Skin of body (tissue), 1 donor: ENCODE measurements at regions not wholly inside any gene's neighbourhood (a gene's known extent, or its start where the extent isn't known, plus 50 kb on each side); places are given as distances from the start of the nearest gene placed in this dataset.
"Not testable (repeated sequence)": the region's sequence is repeated elsewhere in the genome, so short reads cannot be mapped to it uniquely, and the experiment has no call there.

ENCODE experiments used
- DNase-seq: peaks from one replicate; lab custom pipeline; 2025; lab: John Stamatoyannopoulos, UW

- DNase-seq = no peak
Measured at GRCh38 chr12:90829044-90829443, 125.9 kb downstream of the CCER1 start.

DNA sequence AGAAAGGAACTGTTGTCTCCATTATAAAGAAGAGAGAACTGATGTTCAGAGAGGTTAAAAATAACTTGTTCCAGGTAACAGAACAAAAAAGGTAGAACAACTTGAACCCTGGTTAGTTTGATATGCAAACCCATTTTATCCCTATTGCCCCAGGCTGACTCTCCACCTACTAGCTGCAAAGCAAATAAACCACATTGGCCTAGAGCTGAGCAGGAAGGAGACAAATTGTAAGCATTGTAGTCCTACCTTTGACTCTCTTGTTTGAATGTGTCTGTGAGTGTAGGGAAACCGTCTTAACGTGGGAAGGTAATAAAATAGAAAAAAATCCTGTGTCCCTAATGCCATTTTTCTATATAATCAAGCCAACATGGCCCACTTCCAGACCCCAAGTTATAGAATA lies 126.4 kb downstream of the CCER1 start:
- no peak for DNase-seq

DNA sequence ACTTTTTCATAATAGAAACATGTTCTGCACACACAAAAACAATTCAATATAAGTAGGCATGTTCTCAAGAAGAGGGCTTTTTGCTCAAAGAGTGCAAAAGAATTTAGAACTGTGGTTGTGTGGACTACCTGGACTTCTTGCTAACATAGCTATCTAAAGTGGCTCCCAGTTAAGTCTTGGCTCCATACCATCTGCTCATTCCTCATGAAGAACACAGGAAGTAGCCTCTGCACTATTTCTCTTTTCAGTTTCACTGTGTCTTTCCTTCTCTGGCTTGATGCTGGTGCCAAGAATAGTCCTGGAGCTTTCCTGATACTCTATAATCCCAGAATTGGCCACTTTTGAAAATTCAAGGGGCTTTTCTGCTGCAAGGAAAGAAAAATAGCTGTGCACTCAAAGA lies 127.4 kb downstream of the CCER1 start:
- DNase-seq = no peak

DNA sequence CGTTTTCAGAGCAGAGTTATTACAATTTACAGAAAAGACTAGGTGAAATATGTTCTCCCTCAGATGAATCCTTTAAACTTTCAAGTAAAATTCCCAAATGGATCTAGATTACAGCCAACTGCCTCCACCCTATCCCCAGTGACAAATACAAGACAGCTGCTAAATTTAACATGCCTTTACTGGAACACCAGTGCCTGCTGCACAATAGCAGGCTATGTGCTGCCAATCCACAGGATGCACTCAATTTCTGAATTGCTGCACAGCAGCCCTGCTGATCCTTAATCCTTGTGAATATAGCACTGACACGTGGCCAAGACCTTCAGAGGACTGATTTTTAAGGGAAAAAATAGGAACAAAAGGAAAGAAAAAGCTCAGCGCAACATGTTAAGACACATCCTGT lies 128.9 kb downstream of the CCER1 start:
- no peak for DNase-seq

GRCh38 chr12:90823859-90824258 lies 131.1 kb downstream of the CCER1 start:
- DNase-seq = no peak

DNA sequence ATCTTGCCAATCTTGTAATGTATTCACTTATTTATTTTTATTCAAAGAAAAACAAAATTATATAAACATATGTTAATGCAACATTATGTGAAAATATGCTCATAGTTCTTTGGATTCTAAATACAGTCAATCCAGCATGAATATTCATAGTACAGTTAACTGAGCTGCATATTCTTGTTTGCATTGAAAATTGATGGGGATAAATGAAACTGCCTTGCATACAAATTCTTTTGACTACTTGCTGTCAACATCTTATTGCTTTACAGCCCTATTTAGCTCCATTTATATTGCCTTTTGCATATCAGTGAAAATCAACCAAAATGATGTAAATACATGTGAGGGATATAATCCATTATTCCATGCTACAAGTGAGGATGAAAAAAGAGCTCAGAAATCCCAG lies 135.3 kb downstream of the CCER1 start:
- DNase-seq = no peak

- no peak for DNase-seq
Measured at GRCh38 chr12:90816353-90817089, 138.5 kb downstream of the CCER1 start.

- no peak for DNase-seq
Measured at GRCh38 chr12:90809940-90810339, 145.0 kb downstream of the CCER1 start.

- DNase-seq = no peak
Measured at GRCh38 chr12:90808568-90808967, 146.4 kb downstream of the CCER1 start.

- DNase-seq = no peak
Measured at GRCh38 chr12:90802727-90803126, 152.2 kb downstream of the CCER1 start.

DNA sequence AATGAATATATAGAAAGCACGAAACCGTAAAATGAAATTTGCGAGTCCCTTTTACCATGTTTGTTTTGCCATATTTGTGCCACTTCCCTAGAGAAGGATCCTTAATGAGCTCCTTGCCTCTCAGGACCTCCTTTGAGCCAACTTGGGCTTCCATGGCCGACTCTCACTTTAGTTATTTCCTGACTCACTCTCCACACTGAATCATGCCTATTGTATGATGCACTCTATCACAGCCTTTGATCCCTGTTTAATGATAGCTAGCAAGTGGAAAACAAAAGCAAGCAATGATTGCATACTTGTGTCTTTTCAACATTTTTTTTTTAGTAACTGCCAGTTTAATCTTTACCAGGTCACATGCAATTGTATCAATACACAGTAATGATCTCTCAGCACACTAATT lies 153.2 kb downstream of the CCER1 start:
- no peak for DNase-seq

DNA sequence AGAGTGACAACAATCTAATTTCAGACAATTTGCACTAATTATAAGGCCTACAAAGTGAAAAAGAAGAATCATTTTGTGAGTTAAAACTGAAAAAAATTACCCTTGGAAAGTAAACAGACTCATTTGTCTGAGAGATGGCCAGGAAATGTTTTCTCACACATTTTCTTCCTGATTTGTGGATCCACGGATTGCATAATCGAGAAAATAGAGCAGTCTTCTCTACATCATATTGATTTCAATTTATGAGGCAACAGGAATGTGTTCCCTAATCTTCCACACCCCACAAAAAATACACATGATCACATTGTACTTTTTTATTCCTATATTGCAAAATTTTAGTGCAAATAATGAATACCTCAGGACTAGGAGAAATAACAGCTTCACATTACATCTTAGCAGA lies 160.8 kb downstream of the CCER1 start:
- DNase-seq = no peak

- not testable (repeated sequence) for DNase-seq
Measured at GRCh38 chr12:90792718-90793117, 162.3 kb downstream of the CCER1 start.

GRCh38 chr12:90791445-90791844 lies 163.5 kb downstream of the CCER1 start:
- no peak for DNase-seq

DNA sequence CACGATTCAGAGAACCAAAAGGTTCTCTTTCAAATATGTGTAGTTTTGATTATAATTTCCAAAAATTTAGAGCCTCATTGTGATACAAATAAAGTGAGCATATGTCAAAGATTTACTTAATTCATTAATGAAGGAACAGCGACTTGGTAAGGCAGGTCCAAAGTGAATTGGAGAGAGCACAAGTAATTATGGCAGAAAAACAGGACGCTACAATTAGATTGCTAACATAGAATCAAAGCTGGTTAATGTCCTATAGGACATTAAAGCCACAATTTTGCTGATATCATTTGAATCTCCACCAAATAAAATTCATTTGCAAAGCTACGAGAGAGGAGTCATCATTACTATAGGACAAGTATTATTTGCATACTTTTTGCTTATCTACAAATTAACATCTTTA lies 164.2 kb downstream of the CCER1 start:
- DNase-seq = no peak

DNA sequence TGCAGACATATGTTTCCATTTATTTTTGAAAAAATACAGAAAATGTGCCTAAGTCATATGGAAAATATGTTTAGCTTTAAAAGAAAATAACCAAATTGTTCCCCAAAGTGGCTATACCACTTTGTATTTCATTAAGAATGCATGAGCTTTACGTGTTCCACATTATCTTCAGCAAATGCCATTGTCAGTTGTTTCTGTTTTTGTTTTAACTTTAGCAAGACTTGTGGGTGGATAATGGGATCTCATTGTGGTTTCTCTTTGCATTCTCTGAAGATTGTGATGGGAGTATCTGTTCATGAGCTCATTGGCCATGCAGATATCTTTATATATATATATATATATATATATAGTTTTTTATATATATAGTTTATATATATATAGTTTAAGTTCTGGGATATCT lies 181.5 kb downstream of the CCER1 start:
- DNase-seq = no peak

DNA sequence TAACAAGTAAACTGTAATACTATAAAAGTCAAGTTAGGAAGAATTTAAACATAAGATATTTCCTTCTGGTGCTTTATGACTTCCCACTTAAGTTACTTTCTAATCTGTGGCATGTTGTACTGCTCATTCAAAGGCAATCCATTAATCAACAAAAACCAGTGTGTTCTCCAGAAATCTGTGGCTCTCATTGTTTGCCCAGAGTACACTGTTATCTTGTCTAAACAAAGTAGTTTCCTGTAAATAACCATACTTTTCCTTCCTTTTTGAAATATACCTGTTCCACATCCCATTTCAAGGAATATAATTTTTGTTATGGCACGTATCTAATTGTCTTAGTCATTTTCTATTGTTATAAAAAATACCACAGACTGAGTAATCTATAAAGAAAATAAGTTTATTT lies 184.1 kb downstream of the CCER1 start:
- DNase-seq = no peak

- DNase-seq = no peak
Measured at GRCh38 chr12:90757957-90758356, 197.0 kb downstream of the CCER1 start.

GRCh38 chr12:90745211-90745610 lies 209.8 kb downstream of the CCER1 start:
- no peak for DNase-seq

DNA sequence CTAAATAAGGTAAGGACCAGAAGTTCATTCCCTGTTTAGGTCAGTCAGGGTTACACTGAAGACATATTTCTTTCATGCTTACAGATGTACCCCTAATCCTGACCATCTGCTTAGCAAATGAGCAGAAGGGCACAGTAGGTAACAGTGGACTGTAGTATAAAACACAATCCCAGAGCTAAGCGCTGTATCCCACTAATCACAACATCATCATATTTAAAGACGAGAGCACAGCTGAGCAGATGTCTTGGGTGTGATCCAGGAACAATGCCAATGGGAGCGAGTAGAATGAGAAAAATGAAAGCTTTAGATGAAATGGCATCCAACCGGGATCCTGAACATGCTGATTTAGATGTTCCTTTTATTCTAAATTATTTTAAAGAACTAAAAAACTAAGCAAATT lies 213.4 kb downstream of the CCER1 start:
- DNase-seq = no peak

- DNase-seq = no peak
Measured at GRCh38 chr12:90729736-90730135, 225.2 kb downstream of the CCER1 start.

DNA sequence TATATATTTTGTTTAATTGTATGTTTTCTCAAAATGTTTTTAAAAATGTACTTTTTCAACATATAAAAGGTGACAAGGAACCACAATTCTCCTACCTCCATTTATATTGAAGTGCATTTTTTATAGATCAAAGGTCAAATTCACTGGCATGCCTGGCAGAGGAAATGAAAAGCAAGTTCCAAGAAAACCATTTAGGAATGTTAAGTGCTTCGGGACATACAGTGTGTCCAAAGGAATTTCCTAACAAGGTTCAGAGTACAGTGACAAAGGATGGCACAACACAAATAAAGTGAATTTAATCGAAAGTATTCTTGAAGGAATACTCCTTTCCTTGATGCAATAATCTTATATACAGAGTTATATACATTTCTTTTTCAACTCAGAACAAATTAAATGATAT lies 242.3 kb downstream of the CCER1 start:
- DNase-seq = no peak

- no peak for DNase-seq
Measured at GRCh38 chr12:90710711-90711110, 244.3 kb downstream of the CCER1 start.

GRCh38 chr12:90706036-90706435 lies 248.9 kb downstream of the CCER1 start:
- no peak for DNase-seq
